Kidney (tissue), 13 donors: ENCODE measurements at regions not wholly inside any gene's neighbourhood (a gene's known extent, or its start where the extent isn't known, plus 50 kb on each side); places are given as distances from the start of the nearest gene placed in this dataset.

Source experiments
- DNase-seq, 5 donors: peaks; one replicate each; pipeline ENCODE4 v3.0.0-alpha.2; 2013 to 2020
- FAIRE-seq: peaks from 2 replicates; lab custom pipeline; 2012; peaks lifted over from hg19 to GRCh38; lab: Jason Lieb, UNC
- H3K27ac ChIP-seq, 2 donors: one replicate each; pipeline ENCODE4 v1.7.0; 2013; ENCODE audit warnings: low read depth in 2 of 2, low read length in 2 of 2, inconsistent platforms in 1 of 2
- H3K27me3 ChIP-seq: one replicate; pipeline ENCODE4 v1.7.1; 2013; ENCODE audit warnings: low read length, inconsistent platforms; ENCODE audit not compliant: control insufficient read depth, insufficient read depth
- H3K36me3 ChIP-seq, 3 donors: one replicate each; pipeline versions ENCODE4 v1.7.0 to v1.7.1; 2013; ENCODE audit warnings: low read length in 3 of 3, control low read depth in 1 of 3, inconsistent platforms in 1 of 3; ENCODE audit not compliant: insufficient read depth in 3 of 3, control insufficient read depth in 2 of 3
- H3K4me1 ChIP-seq, 3 donors: one replicate each; pipeline versions ENCODE4 v1.7.0 to v1.7.1; 2013; ENCODE audit warnings: low read length in 3 of 3, inconsistent platforms in 1 of 3, low read depth in 1 of 3; ENCODE audit not compliant: control insufficient read depth in 2 of 3, insufficient read depth in 2 of 3
- H3K4me3 ChIP-seq, 3 donors: one replicate each; pipeline versions ENCODE4 v1.7.0 to v1.8.1; 2013; ENCODE audit warnings: low read length in 3 of 3, control low read depth in 1 of 3, inconsistent platforms in 1 of 3
- H3K9ac ChIP-seq, 3 donors: one replicate each; pipeline versions ENCODE4 v1.7.0 to v1.7.1; 2013; ENCODE audit warnings: low read length in 3 of 3, control low read depth in 1 of 3, inconsistent platforms in 1 of 3
- H3K9me3 ChIP-seq, 3 donors: one replicate each; pipeline versions ENCODE4 v1.7.0 to v1.7.1; 2013; ENCODE audit warnings: low read length in 3 of 3, control low read depth in 1 of 3, inconsistent platforms in 1 of 3; ENCODE audit not compliant: control insufficient read depth in 2 of 3, insufficient read depth in 1 of 3
- CTCF ChIP-seq: IDR thresholded peaks from 3 replicates; pipeline ENCODE4 v1.5.1; 2012; ENCODE audit warnings: mild to moderate bottlenecking, moderate library complexity, borderline replicate concordance; ENCODE audit not compliant: insufficient read depth; ENCODE audit errors: extremely low read depth
- intact Hi-C: fragments of 100-400 bp; cut with DNase I; formaldehyde crosslinking; loops from one replicate; pipeline ENCODE4 v1.11.1; 2022
- donor health status: control.
- donor health status: control.
- donor health status: control.
- donor health status: control.
- donor health status: control.
- donor health status: DM: yes; HTN: yes; CAD: no.
- donor health status: Normal renal cell carcinoma (clear cell type).

GRCh38 chr5:75886706-75887105 lies 169.5 kb upstream of the POC5 start:
- no peaks in the 10 kb centered on the region for H3K27me3 ChIP-seq
- no peak for TF ChIP-seq CTCF
- no peaks in the 10 kb centered on the region for H3K4me1 ChIP-seq
- H3K4me3 ChIP-seq: no peak overlapping the region
- H3K36me3 ChIP-seq: no peaks in the 10 kb centered on the region
- no peak overlapping the region for H3K9ac ChIP-seq
- intact Hi-C loops: no loop called here
- no peaks in the 10 kb centered on the region for H3K9me3 ChIP-seq
- DNase-seq (peak in 1 of 5 donors; percentile 1), FAIRE-seq (no peak)
- no peak overlapping the region for H3K27ac ChIP-seq

- no peak overlapping the region for H3K27ac ChIP-seq
- no peak overlapping the region for H3K4me3 ChIP-seq
- no peaks in the 10 kb centered on the region for H3K4me1 ChIP-seq
- DNase-seq (peak in 1 of 5 donors; percentile 6), FAIRE-seq (no peak)
- H3K27me3 ChIP-seq: no peaks in the 10 kb centered on the region
- TF ChIP-seq CTCF: peak; percentile 11
- no peaks in the 10 kb centered on the region for H3K36me3 ChIP-seq
- intact Hi-C loops: no loop called here
- no peaks in the 10 kb centered on the region for H3K9me3 ChIP-seq
- no peak overlapping the region for H3K9ac ChIP-seq
These were observed 168.8 kb upstream of the POC5 start for GRCh38 chr5:75885849-75886596.

- no peak overlapping the region for H3K4me3 ChIP-seq
- H3K9ac ChIP-seq: no peak overlapping the region
- no peaks in the 10 kb centered on the region for H3K9me3 ChIP-seq
- TF ChIP-seq CTCF: no peak
- H3K27me3 ChIP-seq: no peaks in the 10 kb centered on the region
- intact Hi-C loops: no loop called here
- no peaks in the 10 kb centered on the region for H3K4me1 ChIP-seq
- no peaks in the 10 kb centered on the region for H3K36me3 ChIP-seq
- no peak for DNase-seq
- no peak overlapping the region for H3K27ac ChIP-seq
- FAIRE-seq: no peak
These were observed 168.1 kb upstream of the POC5 start for GRCh38 chr5:75885321-75885720.
